A673 (cell line): ENCODE measurements at regions not wholly inside any gene's neighbourhood (a gene's known extent, or its start where the extent isn't known, plus 50 kb on each side); places are given as distances from the start of the nearest gene placed in this dataset.

Experiments
- BruUV-seq: library from RNA; stranded (reverse); fragments of 400-500 nt; replicated peaks from 2 replicates; lab custom pipeline; 2021; lab: Mats Ljungman, UMichigan
- CTCF ChIA-PET: fragments of 300-600 bp; sonication (Branson Sonifier 250); formaldehyde crosslinking; loops from one replicate; lab custom pipeline; 2022; ENCODE audit warnings: antibody characterized with exemption; lab: Charles Lee
- POLR2A ChIA-PET: fragments of 300-600 bp; sonication (Branson Sonifier 250); formaldehyde crosslinking; loops from one replicate; lab custom pipeline; 2022; ENCODE audit warnings: antibody characterized with exemption; ENCODE audit not compliant: low non-redundant PET; lab: Charles Lee
- DNase-seq: peaks from one replicate; pipeline ENCODE4 v3.0.0-alpha.2; 2015; ENCODE audit warnings: low spot score
- H3K27ac ChIP-seq: fragments of 200-600 bp; sonication (generic); 2 replicates; pipeline ENCODE4 v1.5.1; 2016; ENCODE audit warnings: mixed run types, low read depth, mild to moderate bottlenecking, mixed read lengths, antibody characterized with exemption, low read length; ENCODE audit not compliant: poor library complexity, severe bottlenecking
- H3K27me3 ChIP-seq: fragments of 200-600 bp; sonication (generic); replicated peaks from 2 replicates; pipeline ENCODE4 v1.6.1; 2017; ENCODE audit warnings: mixed run types, low read depth, mild to moderate bottlenecking, mixed read lengths, antibody characterized with exemption, low read length; ENCODE audit not compliant: insufficient read depth, poor library complexity
- H3K36me3 ChIP-seq: fragments of 200-600 bp; sonication (generic); 2 replicates; pipeline ENCODE4 v1.6.1; 2016; ENCODE audit warnings: mixed run types, mild to moderate bottlenecking, mixed read lengths, antibody characterized with exemption, low read length; ENCODE audit not compliant: insufficient read depth, poor library complexity, severe bottlenecking
- H3K4me1 ChIP-seq: fragments of 200-600 bp; sonication (generic); 2 replicates; pipeline ENCODE4 v1.6.1; 2017; ENCODE audit warnings: mixed run types, mild to moderate bottlenecking, mixed read lengths, antibody characterized with exemption, low read length; ENCODE audit not compliant: insufficient read depth, poor library complexity, severe bottlenecking
- H3K4me3 ChIP-seq: fragments of 200-600 bp; sonication (generic); 2 replicates; pipeline ENCODE4 v1.5.1; 2016; ENCODE audit warnings: low read depth, mixed run types, mild to moderate bottlenecking, mixed read lengths, low read length; ENCODE audit not compliant: poor library complexity, severe bottlenecking
- H3K9me3 ChIP-seq: fragments of 200-600 bp; sonication (generic); 2 replicates; pipeline ENCODE4 v1.6.1; 2016; ENCODE audit warnings: mixed run types, low read depth, mild to moderate bottlenecking, mixed read lengths, antibody characterized with exemption, low read length; ENCODE audit not compliant: poor library complexity, severe bottlenecking
- EZH2 ChIP-seq: fragments of 200-600 bp; sonication (generic); IDR thresholded peaks from 2 replicates; pipeline ENCODE4 v1.6.1; 2017; ENCODE audit warnings: borderline replicate concordance, low read depth, mild to moderate bottlenecking, mixed read lengths, antibody characterized with exemption, low read length; ENCODE audit not compliant: poor library complexity, severe bottlenecking
- intact Hi-C: fragments of 100-400 bp; cut with micrococcal nuclease; formaldehyde crosslinking; loops from one replicate; pipeline ENCODE4 v1.10.0; 2022; ENCODE audit not compliant: unreplicated experiment
- TF ChIP-seq, protein P1 (sequence below): fragments of 300-800, 200-600 bp; sonication (generic); conservative IDR thresholded peaks from 2 replicates; pipeline ENCODE4 v1.5.1; 2017; ENCODE audit warnings: low read depth, mild to moderate bottlenecking, antibody characterized with exemption, low read length, moderate library complexity, mixed read lengths

GRCh38 chr15:79378394-79379109 lies 53.6 kb upstream of the MINAR1 start:
- no peaks in the 10 kb centered on the region for H3K36me3 ChIP-seq
- ChIA-PET POLR2A (no interaction called here), CTCF (no interaction called here)
- no TSS peak for BruUV-seq
- H3K4me1 ChIP-seq: no peaks in the 10 kb centered on the region
- intact Hi-C loops: no loop called here
- TF ChIP-seq, protein P1, sequence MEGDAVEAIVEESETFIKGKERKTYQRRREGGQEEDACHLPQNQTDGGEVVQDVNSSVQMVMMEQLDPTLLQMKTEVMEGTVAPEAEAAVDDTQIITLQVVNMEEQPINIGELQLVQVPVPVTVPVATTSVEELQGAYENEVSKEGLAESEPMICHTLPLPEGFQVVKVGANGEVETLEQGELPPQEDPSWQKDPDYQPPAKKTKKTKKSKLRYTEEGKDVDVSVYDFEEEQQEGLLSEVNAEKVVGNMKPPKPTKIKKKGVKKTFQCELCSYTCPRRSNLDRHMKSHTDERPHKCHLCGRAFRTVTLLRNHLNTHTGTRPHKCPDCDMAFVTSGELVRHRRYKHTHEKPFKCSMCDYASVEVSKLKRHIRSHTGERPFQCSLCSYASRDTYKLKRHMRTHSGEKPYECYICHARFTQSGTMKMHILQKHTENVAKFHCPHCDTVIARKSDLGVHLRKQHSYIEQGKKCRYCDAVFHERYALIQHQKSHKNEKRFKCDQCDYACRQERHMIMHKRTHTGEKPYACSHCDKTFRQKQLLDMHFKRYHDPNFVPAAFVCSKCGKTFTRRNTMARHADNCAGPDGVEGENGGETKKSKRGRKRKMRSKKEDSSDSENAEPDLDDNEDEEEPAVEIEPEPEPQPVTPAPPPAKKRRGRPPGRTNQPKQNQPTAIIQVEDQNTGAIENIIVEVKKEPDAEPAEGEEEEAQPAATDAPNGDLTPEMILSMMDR: no peak
- TF ChIP-seq EZH2: no peak
- no peak overlapping the region for H3K27ac ChIP-seq
- DNase-seq: peak; percentile 19
- H3K4me3 ChIP-seq: no peak overlapping the region
- no peaks in the 10 kb centered on the region for H3K9me3 ChIP-seq
- no peaks in the 10 kb centered on the region for H3K27me3 ChIP-seq

DNA sequence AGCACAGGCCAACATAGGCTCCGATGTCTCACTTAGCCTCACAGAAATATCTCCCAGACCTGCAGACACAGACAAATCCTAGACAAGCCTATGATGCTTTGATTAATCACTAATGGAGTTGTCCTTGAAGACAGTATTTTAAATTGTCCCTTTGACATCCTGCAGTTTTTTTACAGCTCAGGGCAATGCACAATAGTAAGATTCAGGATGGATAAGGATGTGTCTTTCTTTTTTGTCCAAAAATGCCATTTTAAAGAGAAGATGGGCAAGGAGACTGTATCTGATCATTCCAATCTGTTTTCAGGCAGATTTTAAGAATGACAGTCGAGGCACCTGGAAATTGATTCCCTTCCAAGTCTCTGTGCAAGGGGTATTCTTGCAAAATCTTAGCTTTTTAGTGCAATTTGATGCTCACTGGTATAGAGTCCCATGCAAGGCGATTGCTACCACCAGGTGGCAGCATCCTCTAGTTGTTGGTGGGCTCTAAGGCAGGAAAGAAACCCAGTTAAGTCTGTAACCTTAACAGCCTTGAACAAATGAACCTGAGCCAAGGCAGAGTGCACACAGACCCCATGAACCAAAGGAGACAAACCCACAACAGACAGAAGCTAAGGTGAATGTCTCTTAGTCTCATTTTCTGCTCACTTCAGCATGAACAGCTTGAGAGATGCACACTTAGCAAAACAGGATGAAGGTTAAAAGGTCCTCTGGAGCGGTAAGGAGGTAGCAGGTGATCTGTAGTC lies 51.2 kb upstream of the MINAR1 start:
- peak; percentile 79 for DNase-seq
- CTCF ChIA-PET: interaction anchor here (0.5 to 3.8 kb wide), 6 partner anchors 12 to 975 kb away, joined by 3 to 54 read pairs (median 6); no protein-coding TSS in a partner anchor
- Histone ChIP-seq H3K36me3 (no peaks in the 10 kb centered on the region), H3K9me3 (no peaks in the 10 kb centered on the region), H3K4me1 (no peaks in the 10 kb centered on the region), H3K4me3 (no peak overlapping the region), H3K27me3 (no peaks in the 10 kb centered on the region), H3K27ac (no peak overlapping the region)
- intact Hi-C loops: loop anchor here (1.0 to 2.0 kb wide), 3 partner anchors 215 to 612 kb away; no protein-coding TSS in a partner anchor
- TF ChIP-seq, protein P1: peak; percentile 85
- no peak for TF ChIP-seq EZH2
- POLR2A ChIA-PET: no interaction called here
- BruUV-seq: no TSS peak

DNA sequence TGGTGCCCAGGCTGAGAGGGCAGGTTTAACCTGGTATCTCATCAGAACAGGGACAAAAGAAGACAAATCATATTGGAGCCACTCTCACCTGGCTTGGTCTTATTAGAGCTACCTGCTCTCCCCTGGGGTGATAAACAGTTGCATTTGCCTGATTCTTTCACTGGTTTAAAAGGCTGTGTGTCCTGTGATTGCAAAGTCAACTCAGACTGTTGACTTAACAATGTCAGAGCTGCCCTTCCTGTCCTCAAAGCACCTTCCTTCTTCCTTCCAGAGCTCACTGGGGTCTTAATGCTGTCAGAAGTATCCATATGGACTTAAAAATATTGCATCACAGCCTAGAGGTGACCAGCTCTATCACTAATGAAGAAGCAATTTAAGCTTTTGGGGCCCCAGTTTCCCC lies 50.5 kb upstream of the MINAR1 start:
- ChIA-PET POLR2A (no interaction called here), CTCF (interaction anchor here (1.9 to 3.8 kb wide), 3 partner anchors 214 to 472 kb away, joined by 9 to 54 read pairs (median 21); no protein-coding TSS in a partner anchor)
- TF ChIP-seq, protein P1: no peak
- TF ChIP-seq EZH2: no peak
- Histone ChIP-seq H3K9me3 (no peaks in the 10 kb centered on the region), H3K4me3 (no peak overlapping the region), H3K27ac (no peak overlapping the region), H3K27me3 (no peaks in the 10 kb centered on the region), H3K4me1 (no peaks in the 10 kb centered on the region), H3K36me3 (no peaks in the 10 kb centered on the region)
- intact Hi-C loops: loop anchor here (1.0 to 2.0 kb wide), 3 partner anchors 215 to 611 kb away; no protein-coding TSS in a partner anchor
- no peak for DNase-seq
- no TSS peak for BruUV-seq
